Transverse colon (tissue), 4 donors: ENCODE measurements at regions not wholly inside any gene's neighbourhood (a gene's known extent, or its start where the extent isn't known, plus 50 kb on each side); places are given as distances from the start of the nearest gene placed in this dataset.

Experiments
- DNase-seq: peaks from one replicate; pipeline ENCODE4 v3.0.0-alpha.2; 2019
- H3K27ac ChIP-seq, 4 donors: fragments of 200-600 bp; sonication (generic); 2 replicates each; pipeline ENCODE4 v1.5.1; 2016 to 2018; ENCODE audit warnings: inconsistent platforms in 4 of 4
- H3K27me3 ChIP-seq: fragments of 200-600 bp; sonication (generic); 2 replicates; pipeline ENCODE4 v1.5.1; 2017; ENCODE audit warnings: inconsistent platforms
- H3K36me3 ChIP-seq, 4 donors: fragments of 200-600 bp; sonication (generic); 2 replicates each; pipeline ENCODE4 v1.5.1; 2017 to 2019; ENCODE audit warnings: inconsistent platforms in 4 of 4
- H3K4me1 ChIP-seq, 4 donors: fragments of 200-600 bp; sonication (generic); 2 replicates each; pipeline ENCODE4 v1.5.1; 2017 to 2020; ENCODE audit warnings: inconsistent platforms in 4 of 4
- H3K4me3 ChIP-seq, 4 donors: fragments of 200-600 bp; sonication (generic); 1 replicate in 1 of 4; 2 replicates in 3 of 4; pipeline versions ENCODE4 v1.5.1 to v1.6.1; 2017 to 2019; ENCODE audit warnings: inconsistent platforms in 4 of 4
- H3K9me3 ChIP-seq, 2 donors: fragments of 200-600 bp; sonication (generic); 2 replicates each; pipeline ENCODE4 v1.5.1; 2017 to 2019; ENCODE audit warnings: inconsistent platforms in 2 of 2
- CTCF ChIP-seq, 5 experiments: fragments of 200-600 bp in 3 of 5; fragments of 450-650 bp in 2 of 5; sonication (generic) in 3 of 5; IDR thresholded peaks; 1 replicate in 2 of 5; 2 replicates in 3 of 5; pipeline ENCODE4 v1.5.1; 2016 to 2017; ENCODE audit warnings: antibody characterized with exemption in 5 of 5, inconsistent platforms in 3 of 5, mild to moderate bottlenecking in 2 of 5, moderate library complexity in 1 of 5
- EP300 ChIP-seq: sonication (generic); formaldehyde crosslinking; IDR thresholded peaks from one replicate; pipeline ENCODE4 v1.6.1; 2017; ENCODE audit warnings: antibody characterized with exemption, low read depth
- POLR2A ChIP-seq: fragments of 450-650 bp; IDR thresholded peaks from one replicate; pipeline ENCODE4 v1.6.1; 2016; ENCODE audit warnings: antibody characterized with exemption, mild to moderate bottlenecking, moderate library complexity
- POLR2AphosphoS5 ChIP-seq, 3 donors: sonication (generic); formaldehyde crosslinking; IDR thresholded peaks; one replicate each; pipeline ENCODE4 v1.6.1; 2016; ENCODE audit warnings: antibody characterized with exemption in 3 of 3
- WGBS, 2 donors: methylation state at CpG; one replicate each; pipeline ENCODE4 v1.1.5; 2018; ENCODE audit warnings: low coverage in 1 of 2; 5-methylcytosine and 5-hydroxymethylcytosine counted together
- in situ Hi-C, 4 donors: fragments of 200-750 bp; cut with MboI; loops; one replicate each; pipeline versions ENCODE4 v1.15.0 to v1.15.1; 2017; ENCODE audit warnings: low sequenced_read_pairs in 3 of 4, low pct_ligation_motif_present in 1 of 4, low pct_unique_long_range_greater_than_20kb in 1 of 4
- intact Hi-C: fragments of 100-400 bp; cut with DNase I; formaldehyde crosslinking; loops from one replicate; pipeline ENCODE4 v1.15.1; 2023; ENCODE audit warnings: low total_unique reads

- 66 to 78% methylated on average over 4 to 15 of the region's 15 CpGs for WGBS, 2 donors
- H3K4me1 ChIP-seq = peaks cover 0 to 5% (median 2%) of the 10 kb centered on the region in 4 donors
- H3K27ac ChIP-seq = no peak overlapping the region
- in situ Hi-C loops (no loop called here), intact Hi-C loops (no loop called here)
- no peaks in the 10 kb centered on the region for H3K9me3 ChIP-seq
- no peak for TF ChIP-seq POLR2A
- TF ChIP-seq EP300 = no peak
- no peak for TF ChIP-seq CTCF (IDR thresholded peaks at IDR 0.05)
- TF ChIP-seq POLR2AphosphoS5 (IDR thresholded peaks at IDR 0.05) = no peak
- H3K36me3 ChIP-seq = no peaks in the 10 kb centered on the region
- no peaks in the 10 kb centered on the region for H3K27me3 ChIP-seq
- DNase-seq = no peak
- H3K4me3 ChIP-seq = no peak overlapping the region
Observed at GRCh38 chr5:74103131-74104023, 477.4 kb downstream of the ARHGEF28 start.

- Histone ChIP-seq H3K36me3 (no peaks in the 10 kb centered on the region), H3K27ac (no peak overlapping the region), H3K4me3 (no peak overlapping the region), H3K9me3 (no peaks in the 10 kb centered on the region), H3K4me1 (peaks cover 0 to 3% (median under 1%) of the 10 kb centered on the region in 4 donors), H3K27me3 (no peaks in the 10 kb centered on the region)
- no peak for DNase-seq
- intact Hi-C loops = no loop called here
- TF ChIP-seq POLR2AphosphoS5 (IDR thresholded peaks at IDR 0.05) (no peak), POLR2A (no peak), EP300 (no peak), CTCF (IDR thresholded peaks at IDR 0.05) (no peak)
- 94% methylated on average over 1 of the region's 1 CpG; no CpG with 5 or more reads in 1 of the 2 donors for WGBS, 2 donors
- in situ Hi-C loops = no loop called here
Observed at GRCh38 chr5:74100268-74100665, 474.3 kb downstream of the ARHGEF28 start.

- Histone ChIP-seq H3K4me1 (no peaks in the 10 kb centered on the region), H3K4me3 (no peak overlapping the region), H3K9me3 (no peaks in the 10 kb centered on the region), H3K36me3 (no peaks in the 10 kb centered on the region), H3K27ac (no peak overlapping the region), H3K27me3 (no peaks in the 10 kb centered on the region)
- in situ Hi-C loops (no loop called here), intact Hi-C loops (no loop called here)
- 93% methylated on average over 3 of the region's 3 CpGs for WGBS, 2 donors
- TF ChIP-seq CTCF (IDR thresholded peaks at IDR 0.05) (no peak), POLR2AphosphoS5 (IDR thresholded peaks at IDR 0.05) (no peak), EP300 (no peak), POLR2A (no peak)
- DNase-seq = no peak
Observed at GRCh38 chr5:74099538-74100267, 473.7 kb downstream of the ARHGEF28 start.

- intact Hi-C loops (no loop called here), in situ Hi-C loops (no loop called here)
- H3K36me3 ChIP-seq = no peaks in the 10 kb centered on the region
- no peak overlapping the region for H3K27ac ChIP-seq
- TF ChIP-seq POLR2AphosphoS5 (IDR thresholded peaks at IDR 0.05) (no peak), EP300 (no peak), POLR2A (no peak), CTCF (IDR thresholded peaks at IDR 0.05) (no peak)
- H3K27me3 ChIP-seq = no peaks in the 10 kb centered on the region
- DNase-seq = no peak
- H3K9me3 ChIP-seq = no peaks in the 10 kb centered on the region
- peaks cover 0 to 2% (median 0%) of the 10 kb centered on the region in 4 donors for H3K4me1 ChIP-seq
- H3K4me3 ChIP-seq = no peak overlapping the region
Observed at GRCh38 chr5:74098941-74099340, 472.9 kb downstream of the ARHGEF28 start.
